ENCODE measurements at regions not wholly inside any gene's neighbourhood (a gene's known extent, or its start where the extent isn't known, plus 50 kb on each side); places are given as distances from the start of the nearest gene placed in this dataset.

DNA sequence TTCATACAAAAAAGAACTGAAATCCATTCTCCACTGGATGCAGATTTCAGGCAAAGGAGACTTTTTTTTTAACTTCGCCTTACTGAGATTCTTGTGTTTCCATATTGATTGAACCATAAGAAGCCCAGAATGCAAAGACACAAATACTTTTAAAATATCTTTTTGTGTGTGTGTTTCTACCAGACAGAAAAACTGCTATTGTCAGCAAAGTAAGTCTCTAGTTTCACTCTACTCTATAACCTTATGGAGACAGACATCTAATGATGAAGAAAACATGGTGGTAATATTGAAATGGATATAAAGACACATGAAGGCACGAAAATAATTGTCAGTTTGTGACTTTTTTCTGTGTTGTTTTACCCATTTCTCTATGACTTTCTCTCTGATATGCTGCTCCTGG is 260.3 kb upstream of the RORB start:
- DNase-seq (ENCODE audit: low spot score) = no peak

- DNase-seq (ENCODE audit: low spot score) = no peak
Observed at GRCh38 chr9:74245866-74246497, 251.2 kb upstream of the RORB start.

GRCh38 chr9:74255489-74255984 is 241.6 kb upstream of the RORB start:
- no peak for DNase-seq (ENCODE audit: low spot score)

DNA sequence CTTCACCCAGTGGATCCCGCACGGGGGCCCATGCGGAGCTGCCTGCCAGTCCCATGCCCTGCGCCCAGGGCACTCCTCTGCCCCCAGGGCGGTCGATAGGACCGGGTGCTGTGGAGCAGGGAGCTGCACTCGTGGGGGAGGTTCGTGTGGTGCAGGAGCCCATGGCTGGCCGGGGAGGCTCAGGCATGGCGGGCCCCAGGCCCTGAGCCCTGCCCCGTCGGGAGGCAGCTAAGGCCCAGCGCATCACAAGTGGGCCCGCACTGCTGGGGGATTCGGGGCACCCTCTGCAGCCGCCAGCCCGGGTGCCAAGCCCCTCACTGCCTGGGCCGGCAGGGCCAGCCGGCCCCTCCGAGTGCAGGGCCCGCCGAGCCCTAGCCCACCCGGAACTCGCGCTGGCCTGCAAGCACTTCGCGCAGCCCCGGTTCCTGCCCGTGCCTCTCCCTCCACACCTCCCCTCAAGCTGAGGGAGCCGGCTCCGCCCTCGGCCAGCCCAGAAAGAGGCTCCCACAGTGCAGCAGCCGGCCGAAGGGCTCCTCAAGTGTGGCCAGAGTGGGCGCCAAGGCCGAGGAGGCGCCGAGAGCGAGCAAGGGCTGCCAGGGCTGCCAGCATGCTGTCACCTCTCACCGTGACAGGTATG is 221.1 kb upstream of the RORB start:
- no peak for DNase-seq (ENCODE audit: low spot score)

- DNase-seq (ENCODE audit: low spot score) = no peak
Observed at GRCh38 chr9:74277532-74277931, 219.6 kb upstream of the RORB start.

- no peak for DNase-seq (ENCODE audit: low spot score)
Observed at GRCh38 chr9:74281674-74282073, 215.5 kb upstream of the RORB start.

DNA sequence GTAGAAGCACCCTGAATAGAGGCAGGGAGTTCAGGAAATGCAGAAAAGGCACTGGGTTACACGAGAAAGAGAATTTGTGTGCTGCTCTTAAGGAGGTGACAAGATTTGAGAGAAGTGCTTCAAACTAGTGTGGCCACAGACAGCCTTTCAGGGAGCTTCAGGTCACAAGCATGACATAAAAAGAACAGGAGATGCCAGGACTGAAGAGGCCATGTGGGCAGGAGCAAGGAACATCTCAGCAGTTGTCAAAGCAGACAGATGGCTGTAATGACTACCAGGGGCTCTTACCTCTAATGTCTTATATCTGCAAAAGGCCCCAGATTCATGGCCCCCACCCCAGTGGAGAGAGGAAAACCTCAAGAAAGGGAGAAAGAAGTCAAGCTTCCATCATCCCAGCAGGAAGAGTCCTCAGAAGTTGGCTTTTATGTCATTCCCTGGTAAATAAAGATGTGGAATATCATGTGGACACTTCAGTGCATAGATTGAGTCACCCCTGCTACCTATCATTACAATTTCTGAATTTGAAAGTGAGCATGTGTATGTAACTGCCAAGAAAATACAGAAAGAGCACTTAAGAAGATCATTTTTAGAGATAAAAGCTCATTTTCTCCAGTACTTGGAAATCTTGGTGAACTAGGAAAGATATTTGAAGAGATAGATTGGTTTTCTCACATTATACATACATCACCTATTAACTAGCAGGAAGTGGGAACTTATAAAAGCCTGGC is 214.4 kb upstream of the RORB start:
- DNase-seq (ENCODE audit: low spot score) = no peak

DNA sequence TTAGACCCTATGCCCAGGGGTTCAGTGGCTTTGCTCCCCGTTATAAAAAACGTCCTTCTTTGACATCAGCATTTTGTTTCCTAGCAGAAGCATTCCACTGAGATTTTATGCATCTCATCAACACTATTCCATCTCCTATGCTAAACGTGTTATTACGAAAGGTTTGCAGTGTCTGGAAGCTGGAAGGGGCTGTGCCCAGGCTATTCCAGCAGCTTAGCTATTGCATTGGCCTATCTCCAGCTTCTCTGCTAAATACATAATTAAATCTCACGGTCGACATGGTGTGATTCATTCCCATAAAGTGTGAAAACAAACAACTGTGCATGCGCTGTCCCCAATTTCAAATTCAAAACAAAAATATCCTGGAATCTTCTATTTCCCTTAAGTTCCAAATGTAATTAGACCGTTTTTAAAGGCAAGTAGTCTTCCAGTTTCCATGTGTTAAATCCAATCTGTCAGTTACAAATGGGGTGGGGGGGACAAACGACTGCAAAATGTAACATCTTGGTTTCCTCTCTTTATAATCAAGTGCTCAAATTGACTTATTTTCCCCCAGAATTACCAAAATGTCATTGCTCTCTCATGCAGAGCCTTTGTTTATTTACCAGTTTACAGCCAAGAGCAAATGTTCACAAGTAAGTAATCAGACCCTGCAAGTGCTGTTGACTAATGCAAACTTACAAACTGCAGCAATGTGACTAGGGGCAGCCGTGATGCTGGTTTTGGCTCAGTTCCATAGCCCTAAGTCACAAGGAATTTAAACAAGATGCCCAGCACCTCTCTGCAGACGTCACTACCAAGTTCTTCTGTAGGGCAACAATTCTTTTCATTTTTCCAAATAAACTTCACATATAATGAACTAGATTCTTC is 212.3 kb upstream of the RORB start:
- no peak for DNase-seq (ENCODE audit: low spot score)

GRCh38 chr9:74293479-74293878 is 203.7 kb upstream of the RORB start:
- no peak for DNase-seq (ENCODE audit: low spot score)

GRCh38 chr9:74303945-74304344 is 193.2 kb upstream of the RORB start:
- no peak for DNase-seq (ENCODE audit: low spot score)

GRCh38 chr9:74304598-74304997 is 192.5 kb upstream of the RORB start:
- DNase-seq (ENCODE audit: low spot score) = no peak

- DNase-seq (ENCODE audit: low spot score) = no peak
Observed at GRCh38 chr9:74309654-74310053, 187.5 kb upstream of the RORB start.

DNA sequence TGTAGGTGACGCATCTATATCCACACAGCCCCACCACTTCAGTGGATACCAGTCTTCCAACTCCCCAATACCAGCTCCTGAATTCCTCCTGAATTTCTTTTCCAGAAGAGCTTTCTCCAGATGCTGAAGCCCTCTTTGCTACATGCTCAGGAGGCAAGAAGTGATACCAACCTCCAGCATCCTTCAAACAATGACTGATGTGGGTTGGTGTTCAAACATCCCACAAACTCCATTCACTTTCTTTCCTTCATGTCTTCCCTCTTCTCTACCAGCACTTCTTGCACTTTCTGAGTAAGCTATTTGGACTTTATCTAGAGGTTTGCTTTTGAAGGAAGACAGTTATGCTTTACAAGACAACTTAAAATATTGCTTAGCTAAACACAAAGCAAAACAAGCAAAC is 179.9 kb upstream of the RORB start:
- no peak for DNase-seq (ENCODE audit: low spot score)

DNA sequence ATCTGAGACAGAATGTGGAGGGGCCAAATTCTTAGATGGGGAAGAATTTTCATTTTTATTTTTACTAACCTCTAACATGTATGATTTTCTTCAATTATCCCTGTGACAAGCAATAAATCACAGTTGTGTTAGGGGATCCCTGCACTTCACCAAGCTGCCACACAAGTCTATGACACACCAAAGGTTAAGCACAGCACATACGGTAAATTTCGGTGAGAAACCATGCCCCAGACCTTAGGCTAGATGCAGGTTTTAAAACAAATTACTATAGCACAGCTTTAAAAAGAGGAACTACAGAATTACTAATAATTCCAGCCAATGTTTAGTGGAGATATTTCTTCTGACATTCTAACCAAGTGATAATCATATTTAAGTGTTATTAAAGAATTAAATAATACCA is 175.7 kb upstream of the RORB start:
- DNase-seq (ENCODE audit: low spot score) = no peak

DNA sequence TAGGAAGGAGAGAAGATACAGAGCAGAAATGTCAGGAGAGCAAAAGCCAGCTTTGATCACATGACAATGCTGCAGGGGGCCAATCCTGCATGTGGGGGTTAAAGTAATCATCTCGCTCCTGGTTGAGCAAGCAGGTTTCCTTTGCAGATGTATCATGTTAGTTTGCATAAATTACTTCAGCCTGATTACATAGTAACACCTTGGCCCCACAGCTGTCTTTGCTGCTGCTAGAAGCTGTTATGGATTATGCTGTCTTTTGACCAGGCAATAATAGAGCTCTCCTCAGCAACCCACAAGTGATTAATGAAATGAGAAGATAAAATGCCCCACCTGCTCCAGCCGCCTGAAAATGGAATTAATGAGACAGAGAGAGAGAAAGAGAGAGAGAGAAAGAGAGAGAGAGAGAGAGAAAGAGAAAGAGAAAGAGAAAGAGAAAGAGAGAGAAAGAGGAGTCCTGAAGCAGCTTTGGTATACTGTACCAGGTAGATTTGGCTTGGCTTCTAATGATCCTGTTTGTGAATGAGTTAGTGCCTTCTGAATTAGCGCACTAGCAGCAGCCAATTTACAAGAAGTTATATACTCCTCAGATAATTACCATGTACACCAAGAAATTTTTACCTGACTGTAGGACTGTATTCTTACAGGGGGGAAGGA is 174.3 kb upstream of the RORB start:
- no peak for DNase-seq (ENCODE audit: low spot score)

DNA sequence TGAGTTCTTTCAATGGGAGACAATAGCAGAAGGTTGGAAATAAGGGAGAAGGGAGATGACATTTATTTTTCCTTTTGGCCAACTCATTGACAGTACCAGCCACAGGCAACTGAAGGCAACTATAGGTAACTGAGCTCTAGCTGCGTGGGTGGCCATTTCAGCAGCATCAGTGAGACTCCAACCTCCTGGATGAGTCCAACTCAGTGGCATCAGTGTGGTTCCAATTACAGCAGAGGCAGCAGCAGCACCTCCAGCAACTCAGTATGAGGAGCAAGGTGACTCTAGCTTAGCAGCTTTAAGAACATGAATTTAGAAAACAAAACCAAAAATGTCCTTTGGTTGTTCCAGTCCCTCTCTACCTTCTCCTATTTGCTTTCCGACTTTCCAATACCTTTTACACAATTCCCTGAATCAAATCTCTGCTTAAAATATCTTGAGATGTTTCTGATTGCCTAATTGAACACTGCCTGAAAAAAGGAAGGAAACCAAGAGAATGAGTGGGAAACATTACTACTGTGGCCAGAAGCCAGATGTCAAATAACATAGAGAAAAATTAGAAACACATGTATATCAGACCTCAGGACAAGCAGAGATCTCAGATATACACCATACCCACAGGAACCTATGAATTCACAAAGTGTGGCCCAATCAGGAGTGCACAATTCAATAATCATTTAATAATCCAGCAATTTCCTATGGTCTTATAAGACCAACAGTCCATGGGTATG is 166.5 kb upstream of the RORB start:
- no peak for DNase-seq (ENCODE audit: low spot score)

GRCh38 chr9:74331607-74332006 is 165.5 kb upstream of the RORB start:
- no peak for DNase-seq (ENCODE audit: low spot score)

DNA sequence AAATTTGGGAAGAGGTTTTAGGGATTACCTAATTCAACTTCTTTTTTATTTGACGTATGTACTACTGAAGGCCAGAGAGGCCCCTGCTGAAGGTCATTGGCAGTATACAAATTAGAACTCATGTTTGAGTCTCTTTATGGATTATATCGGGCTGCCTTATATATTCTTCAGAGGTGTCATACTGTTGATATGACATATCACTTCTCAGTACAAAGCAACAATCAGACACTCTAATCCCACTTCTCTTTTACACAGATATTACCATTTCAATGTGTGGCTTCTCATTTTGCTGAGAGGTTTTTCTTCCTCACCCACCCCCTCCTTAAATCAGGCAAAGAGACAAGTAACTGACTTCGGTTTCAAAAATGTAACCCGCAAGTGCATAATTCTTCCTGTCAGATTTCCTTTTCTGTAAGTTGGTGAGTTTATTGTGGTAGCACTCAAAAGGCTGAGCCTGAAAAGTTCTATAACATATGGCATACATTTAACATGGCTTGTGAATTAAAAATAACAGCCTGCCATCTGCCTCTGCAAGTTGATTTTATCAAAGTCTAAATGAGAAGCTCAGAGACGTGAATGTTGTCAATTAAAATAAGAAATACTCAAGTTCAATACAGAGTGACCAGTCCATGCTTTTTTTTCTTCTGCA is 163.6 kb upstream of the RORB start:
- DNase-seq (ENCODE audit: low spot score) = no peak

DNA sequence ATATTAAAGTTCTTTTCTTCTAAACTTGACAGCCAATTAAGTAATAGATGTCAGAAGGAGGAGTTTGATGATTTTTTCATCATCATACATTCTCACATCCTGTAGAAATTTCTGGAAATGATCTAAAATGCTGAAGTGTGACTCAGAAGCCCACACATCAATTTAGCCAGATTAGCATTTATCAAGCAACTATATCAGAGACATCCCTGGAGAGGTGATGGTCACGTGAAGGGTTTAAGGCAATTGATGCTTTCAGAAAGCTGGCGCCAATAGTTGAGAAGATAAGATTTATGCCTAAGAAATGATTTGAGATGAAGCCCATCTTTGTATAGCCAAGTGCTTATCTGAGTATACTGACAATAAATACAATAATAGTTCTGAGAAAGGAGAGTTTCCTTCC is 162.9 kb upstream of the RORB start:
- DNase-seq (ENCODE audit: low spot score) = no peak

DNA sequence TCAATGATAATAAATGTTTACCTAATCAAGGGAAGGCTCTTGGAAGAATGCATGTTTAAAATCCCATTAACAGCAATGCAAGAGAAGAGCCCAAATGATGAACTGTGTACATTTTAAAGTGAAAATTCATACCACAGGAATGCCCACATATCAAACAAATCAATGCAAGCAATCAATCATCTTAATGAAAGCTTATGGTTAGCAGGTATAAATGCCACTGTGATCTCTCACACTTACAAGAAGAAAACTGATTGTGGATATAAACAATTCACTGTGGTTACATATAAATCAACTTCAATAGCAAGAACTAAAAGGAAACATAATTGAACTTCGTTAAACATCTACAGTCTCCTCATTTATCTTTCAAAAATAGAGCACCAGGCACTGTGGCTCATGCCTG is 161.0 kb upstream of the RORB start:
- DNase-seq (ENCODE audit: low spot score) = no peak

- DNase-seq (ENCODE audit: low spot score) = no peak
Observed at GRCh38 chr9:74348777-74349176, 148.4 kb upstream of the RORB start.

Data from HuH-7.5 (cell line).